ENCODE measurements at regions not wholly inside any gene's neighbourhood (a gene's known extent, or its start where the extent isn't known, plus 50 kb on each side); places are given as distances from the start of the nearest gene placed in this dataset.

GRCh38 chr2:16390561-16390960, 275.1 kb downstream of the CYRIA start:
- no peaks in the 10 kb centered on the region for H4K20me1 ChIP-seq (replicated peaks in 1 of 2; ENCODE audit: control insufficient read depth in 1 of 2, insufficient read depth in 2 of 2, low read length in 2 of 2)
- no peak overlapping the region for H2BK5ac ChIP-seq (ENCODE audit: low read depth, low read length)
- H3K9ac ChIP-seq (replicated peaks in 1 of 4; ENCODE audit: extremely low read depth in 1 of 4, low read depth in 3 of 4, low read length in 3 of 4) = no peak overlapping the region
- H3K4me1 ChIP-seq (replicated peaks in 1 of 4; ENCODE audit: control insufficient read depth in 3 of 4, insufficient read depth in 4 of 4, low read length in 3 of 4) = no peaks in the 10 kb centered on the region; a peak in 1 of 7 replicates
- DNase-seq (ENCODE audit: low read depth in 1 of 2, low spot score in 2 of 2) (no peak), FAIRE-seq (no peak)
- ChIA-PET CTCF (ENCODE audit: partially characterized antibody) (interaction anchor here (1.0 kb wide), 1 partner anchor 91 kb away, joined by 4 read pairs; no protein-coding TSS in a partner anchor), POLR2A (ENCODE audit: partially characterized antibody) (no interaction called here)
- H3K79me2 ChIP-seq (ENCODE audit: control insufficient read depth in 1 of 2, insufficient read depth in 2 of 2, low read length in 2 of 2) = no peaks in the 10 kb centered on the region
- H2BK15ac ChIP-seq (ENCODE audit: low read length) = no peak overlapping the region
- TF ChIP-seq BACH1 (IDR thresholded peaks at IDR 0.05; ENCODE audit: low read length) (no peak), TBP (IDR thresholded peaks at IDR 0.05; ENCODE audit: low read depth, low read length) (no peak), POLR2A (IDR thresholded peaks at IDR 0.05; ENCODE audit: control extremely low read depth in 1 of 2, low read depth in 2 of 2, low read length in 2 of 2) (no peak), BRCA1 (IDR thresholded peaks at IDR 0.05; ENCODE audit: low read depth, low read length) (no peak), USF2 (IDR thresholded peaks at IDR 0.05; ENCODE audit: low read length) (no peak)
- no peak overlapping the region for H2BK120ac ChIP-seq (replicated peaks; ENCODE audit: low read depth, low read length)
- H3K14ac ChIP-seq (ENCODE audit: insufficient read length) = no peak overlapping the region
- H2BK12ac ChIP-seq (ENCODE audit: low read depth, low read length) = no peak overlapping the region
- no peaks in the 10 kb centered on the region; a peak in 1 of 8 replicates for H3K36me3 ChIP-seq (ENCODE audit: control insufficient read depth in 2 of 4, insufficient read depth in 4 of 4, low read length in 3 of 4)
- H3K9me3 ChIP-seq (ENCODE audit: insufficient read depth in 2 of 2, low read depth in 1 of 2, low read length in 1 of 2) = no peaks in the 10 kb centered on the region
- H3K23me2 ChIP-seq (ENCODE audit: low read depth, low read length) = peaks cover 11% of the 10 kb centered on the region; the same call in 1 of the 2 replicates
- H3K4me2 ChIP-seq (ENCODE audit: insufficient read depth in 1 of 2, low read depth in 2 of 2, low read length in 2 of 2) = no peak overlapping the region
- H3K79me1 ChIP-seq (ENCODE audit: low read depth, low read length) = no peaks in the 10 kb centered on the region
- no peak overlapping the region for H3K23ac ChIP-seq (ENCODE audit: insufficient read length)
- no peak overlapping the region for H2AFZ ChIP-seq (ENCODE audit: low read length)
- no peaks in the 10 kb centered on the region for H3K27me3 ChIP-seq (replicated peaks in 1 of 4; ENCODE audit: control insufficient read depth in 3 of 4, extremely low read depth in 1 of 4, insufficient read depth in 3 of 4, low read length in 3 of 4)
- H3K18ac ChIP-seq (ENCODE audit: extremely low read depth, low read length) = no peak overlapping the region
- no peak overlapping the region for H3K4me3 ChIP-seq (ENCODE audit: extremely low read depth in 1 of 4, insufficient read depth in 2 of 4, low read depth in 3 of 4, low read length in 4 of 4)
- H3K4ac ChIP-seq (replicated peaks; ENCODE audit: insufficient read length, low read depth, low read length) = no peak overlapping the region
- no peak overlapping the region for H2AK5ac ChIP-seq (ENCODE audit: low read depth, low read length)
- no peak overlapping the region for H2BK20ac ChIP-seq (ENCODE audit: low read length)
- no peak overlapping the region for H3K56ac ChIP-seq (replicated peaks; ENCODE audit: insufficient read length, low read depth, low read length)
- 86% methylated on average over 6 of the region's 6 CpGs; no CpG with 5 or more reads in 1 of the 2 experiments for WGBS, 2 experiments (ENCODE audit: extremely low coverage in 1 of 2, insufficient coverage in 1 of 2, insufficient read length in 1 of 2, insufficient replicate concordance in 2 of 2, low coverage in 1 of 2, low lambda C conversion rate in 2 of 2, missing lambda C conversion rate in 1 of 2)
- no peak overlapping the region for H4K91ac ChIP-seq (replicated peaks; ENCODE audit: insufficient read length, low read length)
- no peak overlapping the region for H4K5ac ChIP-seq (ENCODE audit: insufficient read length, low read depth, low read length)
- no peak overlapping the region for H4K8ac ChIP-seq (ENCODE audit: extremely low read depth, insufficient read depth, low read length)
- H3K27ac ChIP-seq (ENCODE audit: low read depth, low read length) = no peak overlapping the region

All from H1 (cell line).